Rectal smooth muscle tissue (tissue), 1 donor: ENCODE measurements at regions not wholly inside any gene's neighbourhood (a gene's known extent, or its start where the extent isn't known, plus 50 kb on each side); places are given as distances from the start of the nearest gene placed in this dataset.
"Not testable (repeated sequence)": the region's sequence is repeated elsewhere in the genome, so short reads cannot be mapped to it uniquely, and the experiment has no call there.

Experiments used
- H3K27ac ChIP-seq: one replicate; pipeline ENCODE4 v1.7.0; 2013; ENCODE audit warnings: low read depth, low read length, inconsistent platforms
- H3K27me3 ChIP-seq: one replicate; pipeline ENCODE4 v1.7.0; 2013; ENCODE audit warnings: low read length; ENCODE audit not compliant: control insufficient read depth, insufficient read depth
- H3K36me3 ChIP-seq: one replicate; pipeline ENCODE4 v1.7.0; 2013; ENCODE audit warnings: low read length; ENCODE audit not compliant: control insufficient read depth, insufficient read depth
- H3K4me1 ChIP-seq: one replicate; pipeline ENCODE4 v1.7.0; 2013; ENCODE audit warnings: low read length; ENCODE audit not compliant: control insufficient read depth, insufficient read depth
- H3K4me3 ChIP-seq: one replicate; pipeline ENCODE4 v1.7.0; 2013; ENCODE audit warnings: low read length
- H3K9ac ChIP-seq: one replicate; pipeline ENCODE4 v1.7.0; 2013; ENCODE audit warnings: low read length

DNA sequence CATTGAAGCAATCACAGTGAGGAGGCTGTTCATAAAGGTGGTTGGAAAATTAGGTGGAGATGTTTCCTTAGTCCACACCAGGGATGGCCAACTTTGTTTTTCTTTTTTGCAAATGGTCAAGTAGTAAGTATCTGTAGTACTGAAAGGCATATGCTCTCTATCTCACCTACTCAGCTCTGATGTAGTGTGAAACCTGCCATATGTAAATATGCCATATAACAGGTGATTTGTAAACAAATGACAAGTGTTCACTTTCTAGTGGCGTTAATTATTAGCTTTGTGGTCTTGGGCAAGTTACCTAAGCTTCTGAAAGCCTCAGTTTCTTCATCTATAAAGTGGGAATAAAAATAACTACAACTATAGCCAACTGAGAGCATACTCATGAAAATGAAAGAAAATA, 421.4 kb upstream of the LCORL start:
- H3K9ac ChIP-seq = no peak overlapping the region
- no peaks in the 10 kb centered on the region for H3K36me3 ChIP-seq
- no peaks in the 10 kb centered on the region for H3K27me3 ChIP-seq
- H3K4me3 ChIP-seq = no peak overlapping the region
- H3K27ac ChIP-seq = no peak overlapping the region
- no peaks in the 10 kb centered on the region for H3K4me1 ChIP-seq

DNA sequence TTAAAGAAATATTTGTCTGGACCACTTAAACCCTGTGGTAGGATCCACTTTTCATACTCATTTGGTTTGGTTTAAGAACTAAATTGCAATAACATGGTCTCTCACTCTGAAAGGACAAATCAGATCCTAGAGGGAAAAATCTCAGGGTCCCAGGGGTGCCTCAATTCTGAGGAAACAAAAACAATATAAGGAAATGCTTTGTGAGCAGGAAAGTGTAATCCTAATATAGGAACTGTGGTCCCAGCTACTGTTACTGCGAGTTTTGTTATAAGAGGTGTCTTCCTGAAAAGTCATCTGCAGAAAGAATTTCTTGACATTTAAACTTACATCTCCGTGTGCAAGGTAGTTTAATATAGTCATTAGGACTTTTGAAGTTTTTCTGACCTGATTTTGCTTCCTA, 420.1 kb upstream of the LCORL start:
- H3K27me3 ChIP-seq = no peaks in the 10 kb centered on the region
- H3K4me1 ChIP-seq = no peaks in the 10 kb centered on the region
- H3K4me3 ChIP-seq = no peak overlapping the region
- H3K9ac ChIP-seq = no peak overlapping the region
- H3K36me3 ChIP-seq = no peaks in the 10 kb centered on the region
- no peak overlapping the region for H3K27ac ChIP-seq

DNA sequence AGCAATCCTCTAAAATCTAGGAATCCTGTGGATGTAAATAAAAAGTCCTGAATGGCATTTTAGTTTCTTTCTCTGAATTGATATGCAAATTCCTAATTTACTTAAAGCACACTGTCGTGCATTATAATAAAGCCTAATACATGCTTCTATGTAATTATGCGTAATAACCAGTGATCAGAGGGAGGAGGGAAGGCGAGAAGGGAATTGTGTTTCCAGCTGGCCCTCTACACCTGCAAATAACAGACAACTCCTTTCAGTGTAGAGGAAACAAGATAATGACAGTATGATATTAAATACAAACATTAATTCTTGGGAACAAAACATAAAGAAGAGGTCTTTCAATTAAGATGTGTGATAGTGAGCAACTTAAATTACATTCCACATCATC, 419.6 kb upstream of the LCORL start:
- no peaks in the 10 kb centered on the region for H3K36me3 ChIP-seq
- no peaks in the 10 kb centered on the region for H3K4me1 ChIP-seq
- H3K4me3 ChIP-seq = no peak overlapping the region
- H3K27ac ChIP-seq = no peak overlapping the region
- no peaks in the 10 kb centered on the region for H3K27me3 ChIP-seq
- no peak overlapping the region for H3K9ac ChIP-seq

DNA sequence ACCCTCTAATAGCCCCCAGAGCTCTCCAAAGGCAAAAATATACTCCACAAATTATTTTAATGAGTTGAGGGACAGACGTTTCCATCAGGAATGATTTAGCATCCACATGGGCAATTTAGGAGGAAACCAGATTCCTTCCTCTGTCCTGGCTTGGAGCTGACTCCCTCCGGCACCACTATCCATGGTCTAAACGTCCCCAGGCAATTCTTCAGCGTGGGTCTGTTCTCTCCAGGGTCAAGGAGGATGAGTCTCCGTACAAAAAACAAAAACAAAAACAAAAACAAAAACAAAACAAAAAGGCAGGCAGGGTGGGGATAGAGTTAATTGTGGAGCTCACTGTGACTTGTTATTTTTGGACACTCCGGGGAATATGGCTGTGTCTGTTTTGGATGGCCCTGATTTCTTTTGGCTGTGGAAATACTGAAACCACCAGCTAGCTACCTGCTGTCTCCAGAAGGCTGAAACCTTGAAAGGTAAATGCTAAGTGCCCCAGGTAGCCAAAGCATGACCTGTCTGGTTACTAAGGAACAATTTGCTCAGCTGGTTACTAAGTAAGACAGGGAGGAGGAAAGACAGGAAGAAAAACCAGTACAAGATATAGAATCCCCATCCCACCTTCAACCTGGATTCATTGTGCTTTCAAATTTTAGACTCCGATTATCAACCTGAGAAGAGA, 419.1 kb upstream of the LCORL start:
- Histone ChIP-seq H3K36me3 (no peaks in the 10 kb centered on the region), H3K27ac (no peak overlapping the region), H3K9ac (no peak overlapping the region), H3K27me3 (no peaks in the 10 kb centered on the region), H3K4me3 (no peak overlapping the region), H3K4me1 (no peaks in the 10 kb centered on the region)

DNA sequence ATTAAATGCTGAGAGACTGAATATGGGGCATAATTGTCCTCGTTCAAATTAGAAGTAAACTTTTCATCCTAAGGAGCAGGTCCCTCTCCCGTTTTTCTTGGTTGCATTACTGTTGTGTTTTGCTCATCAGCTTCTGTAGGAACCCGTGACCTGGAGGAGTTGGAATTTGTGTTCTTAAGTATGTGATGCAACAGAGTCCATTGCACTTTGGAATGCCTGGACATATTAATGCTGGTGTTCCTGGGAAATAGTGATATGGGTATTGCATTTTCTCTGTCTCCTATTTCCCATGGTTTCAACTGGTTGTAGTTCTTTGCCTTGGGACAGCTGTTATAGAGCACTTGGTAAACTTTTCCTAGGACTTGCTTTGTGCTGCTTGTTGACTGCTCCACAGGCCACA, 417.8 kb upstream of the LCORL start:
- Histone ChIP-seq H3K9ac (no peak overlapping the region), H3K4me3 (no peak overlapping the region), H3K4me1 (no peaks in the 10 kb centered on the region), H3K27ac (no peak overlapping the region), H3K36me3 (no peaks in the 10 kb centered on the region), H3K27me3 (no peaks in the 10 kb centered on the region)

DNA sequence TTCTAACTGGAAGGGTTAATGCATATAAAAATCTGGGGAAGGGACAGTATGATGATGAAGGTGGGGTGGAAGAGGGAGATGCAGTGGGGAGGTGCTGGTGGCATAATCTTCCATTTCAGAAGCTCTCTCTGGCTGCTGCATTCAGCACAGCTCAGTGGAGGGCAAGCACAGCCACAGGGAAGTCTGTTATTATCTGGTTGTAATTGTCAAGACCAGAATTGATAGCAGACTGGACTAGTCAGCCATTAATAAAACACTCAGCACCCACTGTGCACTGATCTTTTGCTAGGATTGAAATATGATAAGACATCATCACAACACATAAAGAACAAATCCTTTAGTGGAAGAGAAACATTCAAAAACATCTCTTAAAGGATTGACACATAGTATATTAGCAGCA, 414.2 kb upstream of the LCORL start:
- Histone ChIP-seq H3K36me3 (no peaks in the 10 kb centered on the region), H3K4me1 (no peaks in the 10 kb centered on the region), H3K4me3 (no peak overlapping the region), H3K27me3 (no peaks in the 10 kb centered on the region), H3K27ac (no peak overlapping the region), H3K9ac (no peak overlapping the region)

DNA sequence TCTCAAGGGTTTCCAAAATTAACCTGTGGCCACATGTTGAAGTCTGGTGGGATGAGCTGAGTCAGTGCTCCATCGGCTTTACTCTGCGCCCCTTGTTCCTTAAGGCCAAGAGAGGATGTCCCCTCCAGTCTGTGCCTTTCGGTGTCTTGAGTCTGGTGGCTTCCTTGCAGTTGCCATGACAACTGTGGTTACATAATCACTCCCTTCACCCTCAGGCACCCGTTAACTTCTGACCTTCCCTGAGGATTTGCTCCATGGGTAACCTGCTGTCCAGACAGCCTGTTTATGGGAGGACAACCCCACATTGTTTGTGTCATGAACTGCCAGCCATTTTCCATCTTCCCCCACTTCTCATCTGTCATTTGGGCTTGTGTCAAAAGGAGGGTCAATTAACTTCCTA, 401.1 kb upstream of the LCORL start:
- Histone ChIP-seq H3K9ac (no peak overlapping the region), H3K4me1 (no peaks in the 10 kb centered on the region), H3K4me3 (no peak overlapping the region), H3K27me3 (no peaks in the 10 kb centered on the region), H3K36me3 (no peaks in the 10 kb centered on the region), H3K27ac (no peak overlapping the region)

DNA sequence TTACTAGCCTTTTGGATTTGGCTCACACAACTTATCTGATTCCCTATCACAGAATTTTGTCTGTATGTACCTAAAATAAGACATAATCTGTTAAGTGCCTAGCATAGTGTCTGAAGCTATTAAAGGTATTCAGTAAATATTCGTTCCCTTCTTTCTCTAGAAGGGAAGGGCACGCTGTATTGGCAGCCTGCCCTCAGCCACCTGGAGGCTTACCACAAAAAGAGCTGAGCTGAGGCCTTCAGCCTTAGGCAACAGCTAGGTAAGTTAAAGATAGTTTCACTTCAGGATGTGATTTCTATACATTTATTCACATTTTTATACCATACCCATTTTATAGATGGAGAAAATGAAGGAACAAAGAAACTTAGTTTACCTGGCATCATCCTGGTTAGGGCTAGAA, 400.0 kb upstream of the LCORL start:
- no peaks in the 10 kb centered on the region for H3K27me3 ChIP-seq
- H3K27ac ChIP-seq = no peak overlapping the region
- no peaks in the 10 kb centered on the region for H3K4me1 ChIP-seq
- H3K9ac ChIP-seq = no peak overlapping the region
- no peaks in the 10 kb centered on the region for H3K36me3 ChIP-seq
- no peak overlapping the region for H3K4me3 ChIP-seq

DNA sequence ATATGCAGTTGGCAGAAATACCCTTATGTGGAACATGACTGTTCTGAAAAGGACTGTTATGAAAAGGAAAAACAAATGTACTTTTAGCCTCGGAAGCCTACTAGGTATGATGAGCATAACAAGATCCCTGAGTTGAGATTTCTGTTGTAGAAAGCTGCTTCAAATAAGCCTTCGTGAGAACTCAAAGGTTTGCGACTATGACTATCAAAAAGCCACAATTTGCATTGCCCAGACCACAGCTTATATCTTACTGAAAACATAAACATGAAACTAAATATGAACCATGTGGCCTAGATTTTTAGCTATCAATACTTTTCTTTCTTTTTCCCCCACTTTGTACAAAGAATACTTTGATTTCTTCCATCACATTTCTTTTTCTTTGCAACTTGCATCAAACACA, 398.2 kb upstream of the LCORL start:
- no peak overlapping the region for H3K9ac ChIP-seq
- H3K4me3 ChIP-seq = no peak overlapping the region
- no peak overlapping the region for H3K27ac ChIP-seq
- no peaks in the 10 kb centered on the region for H3K36me3 ChIP-seq
- H3K27me3 ChIP-seq = no peaks in the 10 kb centered on the region
- no peaks in the 10 kb centered on the region for H3K4me1 ChIP-seq

DNA sequence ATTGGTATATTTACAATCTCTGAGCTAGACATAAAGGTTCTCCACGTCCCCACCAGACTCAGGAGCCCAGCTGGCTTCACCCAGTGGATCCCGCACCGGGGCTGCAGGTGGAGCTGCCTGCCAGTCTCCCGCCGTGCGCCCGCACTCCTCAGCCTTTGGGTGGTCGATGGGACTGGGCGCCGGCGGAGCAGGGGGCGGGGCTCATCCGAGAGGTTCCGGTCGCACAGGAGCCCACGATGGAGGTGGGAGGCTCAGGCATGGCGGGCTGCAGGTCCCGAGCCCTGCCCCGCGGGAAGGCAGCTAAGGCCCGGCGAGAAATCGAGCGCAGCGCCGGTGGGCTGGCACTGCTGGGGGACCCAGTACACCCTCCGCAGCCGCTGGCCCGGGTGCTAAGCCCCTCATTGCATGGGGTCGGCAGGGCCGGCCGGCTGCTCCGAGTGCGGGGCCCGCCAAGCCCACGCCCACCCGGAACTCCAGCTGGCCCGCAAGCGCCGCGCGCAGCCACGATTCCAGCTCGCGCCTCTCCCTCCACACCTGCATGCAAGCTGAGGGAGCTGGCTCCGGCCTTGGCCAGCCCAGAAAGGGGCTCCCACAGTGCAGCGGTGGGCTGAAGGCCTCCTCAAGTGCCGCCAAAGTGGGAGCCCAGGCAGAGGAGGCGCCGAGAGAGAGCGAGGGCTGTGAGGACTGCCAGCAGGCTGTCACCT, 396.8 kb upstream of the LCORL start:
- H3K36me3 ChIP-seq, H3K27me3 ChIP-seq, H3K4me1 ChIP-seq, H3K4me3 ChIP-seq, H3K27ac ChIP-seq, H3K9ac ChIP-seq: not testable (repeated sequence)

DNA sequence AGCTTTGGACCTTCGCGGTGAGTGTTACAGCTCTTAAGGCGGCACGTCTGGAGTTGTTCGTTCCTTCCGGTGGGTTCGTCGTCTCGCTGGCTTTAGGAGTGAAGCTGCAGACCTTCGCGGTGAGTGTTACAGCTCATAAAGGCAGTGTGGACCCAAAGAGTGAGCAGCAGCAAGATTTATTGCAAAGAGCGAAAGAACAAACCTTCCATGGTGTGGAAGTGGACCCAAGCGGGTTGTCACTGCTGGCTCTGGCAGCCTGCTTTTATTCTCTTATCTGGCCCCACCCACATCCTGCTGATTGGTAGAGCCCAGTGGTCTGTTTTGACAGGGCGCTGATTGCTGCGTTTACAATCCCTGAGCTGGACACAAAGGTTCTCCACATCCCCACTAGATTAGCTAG, 396.1 kb upstream of the LCORL start:
- not testable (repeated sequence) for H3K27ac ChIP-seq, H3K4me1 ChIP-seq, H3K4me3 ChIP-seq, H3K9ac ChIP-seq, H3K36me3 ChIP-seq, H3K27me3 ChIP-seq

DNA sequence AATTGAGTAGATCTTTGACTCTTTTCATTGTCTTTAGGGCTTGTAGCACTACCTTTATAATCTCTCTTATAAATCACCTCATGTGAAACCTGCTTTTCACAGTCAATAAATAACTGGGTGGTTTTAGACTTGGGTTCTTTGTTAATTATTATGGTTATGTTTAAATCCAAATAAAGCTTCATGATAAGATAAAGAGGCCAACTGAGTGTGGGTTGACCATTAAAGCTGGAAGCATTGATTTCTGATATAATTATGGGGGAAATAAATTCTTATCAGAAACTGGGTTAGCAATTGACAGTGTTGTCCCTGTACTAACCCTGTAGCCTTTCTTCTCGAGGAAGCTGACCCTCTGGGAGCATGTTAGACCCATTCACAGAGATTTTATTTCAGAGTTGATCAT, 384.7 kb upstream of the LCORL start:
- no peaks in the 10 kb centered on the region for H3K4me1 ChIP-seq
- no peaks in the 10 kb centered on the region for H3K36me3 ChIP-seq
- H3K9ac ChIP-seq = no peak overlapping the region
- no peak overlapping the region for H3K27ac ChIP-seq
- H3K4me3 ChIP-seq = no peak overlapping the region
- H3K27me3 ChIP-seq = no peaks in the 10 kb centered on the region

DNA sequence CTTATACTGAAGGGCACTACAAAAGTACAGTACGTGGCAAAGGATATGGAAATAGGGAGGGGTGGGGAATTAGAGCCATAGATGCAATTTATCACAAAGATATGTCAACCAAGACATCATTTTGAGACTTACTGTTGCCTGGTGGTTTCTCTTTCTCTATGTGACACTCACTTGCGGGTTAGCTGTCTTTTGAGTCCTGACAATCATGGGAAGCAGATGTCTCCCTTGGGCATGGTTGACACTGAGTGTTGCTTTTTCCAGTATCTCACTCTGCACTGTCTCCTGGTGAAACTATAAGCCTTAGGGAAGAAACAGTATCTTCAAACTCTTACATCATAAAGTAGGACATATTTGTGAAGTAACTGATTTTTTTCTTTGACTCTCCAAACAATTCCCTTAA, 383.5 kb upstream of the LCORL start:
- H3K27ac ChIP-seq = no peak overlapping the region
- no peaks in the 10 kb centered on the region for H3K4me1 ChIP-seq
- no peak overlapping the region for H3K4me3 ChIP-seq
- H3K27me3 ChIP-seq = no peaks in the 10 kb centered on the region
- H3K9ac ChIP-seq = no peak overlapping the region
- no peaks in the 10 kb centered on the region for H3K36me3 ChIP-seq
